ENCODE measurements at regions not wholly inside any gene's neighbourhood (a gene's known extent, or its start where the extent isn't known, plus 50 kb on each side); places are given as distances from the start of the nearest gene placed in this dataset.

GRCh38 chr15:39254181-39254580, 326.7 kb upstream of the THBS1 start:
- TF ChIP-seq MAFK (IDR thresholded peaks at IDR 0.05; ENCODE audit: partially characterized antibody) (peak; percentile 64), POLR2AphosphoS2 (conservative IDR thresholded peaks at IDR 0.05; ENCODE audit: low read length) (no peak)
- ATAC-seq (no peak), DNase-seq (ENCODE audit: low read depth in 1 of 2, low spot score in 1 of 2) (no peak), FAIRE-seq (no peak)
- Histone ChIP-seq H3K4me1 (no peaks in the 10 kb centered on the region), H3K27ac (no peak overlapping the region), H3K9me3 (no peaks in the 10 kb centered on the region), H3K4me3 (no peak overlapping the region), H3K4me2 (no peak overlapping the region)
- ChIA-PET CTCF (interaction anchor here (1.2 kb wide), 1 partner anchor 326 kb away, joined by 3 read pairs; no protein-coding TSS in a partner anchor), POLR2A (no interaction called here)
- 92% methylated on average over 4 of the region's 4 CpGs for WGBS (ENCODE audit: missing lambda C conversion rate)

- CTCF ChIA-PET = interaction anchor here (1.0 kb wide), 1 partner anchor 84 kb away, joined by 3 read pairs; no protein-coding TSS in a partner anchor
- Histone ChIP-seq H3K9me3 (no peaks in the 10 kb centered on the region), H3K27ac (no peak overlapping the region), H3K4me1 (no peaks in the 10 kb centered on the region), H3K4me2 (no peak overlapping the region), H3K4me3 (no peak overlapping the region)
- no peak for FAIRE-seq
- DNase-seq (ENCODE audit: low read depth in 1 of 2, low spot score in 1 of 2) = no peak
- no peak for ATAC-seq
- 82% methylated on average over 7 of the region's 7 CpGs for WGBS (ENCODE audit: missing lambda C conversion rate)
- no peak for TF ChIP-seq HES2 (IDR thresholded peaks at IDR 0.05)
- no peak for TF ChIP-seq BCL3 (IDR thresholded peaks at IDR 0.05)
- no peak for TF ChIP-seq FOSL2 (IDR thresholded peaks at IDR 0.05)
- no peak for TF ChIP-seq FOSL2 (CRISPR knock-in tag; IDR thresholded peaks at IDR 0.05)
- no peak for TF ChIP-seq GATA3 (IDR thresholded peaks at IDR 0.05; ENCODE audit: borderline replicate concordance)
- no peak for TF ChIP-seq MAZ (IDR thresholded peaks at IDR 0.05; ENCODE audit: borderline replicate concordance, low read depth, low read length)
- no peak for TF ChIP-seq ZFP36 (IDR thresholded peaks at IDR 0.05; ENCODE audit: borderline replicate concordance, partially characterized antibody)
- TF ChIP-seq HEYL (CRISPR knock-in tag; IDR thresholded peaks at IDR 0.05) = no peak
- no peak for TF ChIP-seq ATOH8 (CRISPR knock-in tag; IDR thresholded peaks at IDR 0.05; ENCODE audit: low read depth)
- no peak for TF ChIP-seq BHLHE40 (IDR thresholded peaks at IDR 0.05; ENCODE audit: low read depth, low read length)
- no peak for TF ChIP-seq E2F6 (IDR thresholded peaks at IDR 0.05; ENCODE audit: borderline replicate concordance, low read depth)
- no peak for TF ChIP-seq NR3C1 (IDR thresholded peaks at IDR 0.05)
- TF ChIP-seq HOXB5 (CRISPR knock-in tag; IDR thresholded peaks at IDR 0.05) = no peak
- TF ChIP-seq MYC (IDR thresholded peaks at IDR 0.05; ENCODE audit: borderline replicate concordance, low read length) = no peak
- no peak for TF ChIP-seq FOXS1 (CRISPR knock-in tag; IDR thresholded peaks at IDR 0.05)
- no peak for TF ChIP-seq NFE2L2 (conservative IDR thresholded peaks at IDR 0.05; ENCODE audit: low read length)
- no peak for TF ChIP-seq JUN (IDR thresholded peaks at IDR 0.05)
- no peak for TF ChIP-seq KDM5A (IDR thresholded peaks at IDR 0.05)
- POLR2A ChIA-PET = no interaction called here
Observed at GRCh38 chr15:39255760-39256159, 325.1 kb upstream of the THBS1 start.

GRCh38 chr15:39260391-39260790, 320.5 kb upstream of the THBS1 start:
- Histone ChIP-seq H3K4me2 (no peak overlapping the region), H3K4me1 (no peaks in the 10 kb centered on the region), H3K27ac (no peak overlapping the region), H3K9me3 (no peaks in the 10 kb centered on the region), H3K4me3 (no peak overlapping the region)
- FAIRE-seq (no peak), ATAC-seq (no peak), DNase-seq (ENCODE audit: low read depth in 1 of 2, low spot score in 1 of 2) (no peak)
- TF ChIP-seq HES2 (IDR thresholded peaks at IDR 0.05) = no peak
- TF ChIP-seq GATA3 (IDR thresholded peaks at IDR 0.05; ENCODE audit: borderline replicate concordance) = no peak
- no peak for TF ChIP-seq SREBF2 (IDR thresholded peaks at IDR 0.05)
- no peak for TF ChIP-seq RCOR1 (IDR thresholded peaks at IDR 0.05; ENCODE audit: low read depth, low read length)
- no peak for TF ChIP-seq CEBPB (IDR thresholded peaks at IDR 0.05)
- TF ChIP-seq HEYL (CRISPR knock-in tag; IDR thresholded peaks at IDR 0.05) = no peak
- no peak for TF ChIP-seq NPAS2 (CRISPR knock-in tag; IDR thresholded peaks at IDR 0.05; ENCODE audit: borderline replicate concordance)
- TF ChIP-seq RFX5 (IDR thresholded peaks at IDR 0.05) = no peak
- no peak for TF ChIP-seq FOSB (CRISPR knock-in tag; IDR thresholded peaks at IDR 0.05)
- TF ChIP-seq MAZ (IDR thresholded peaks at IDR 0.05; ENCODE audit: borderline replicate concordance, low read depth, low read length) = no peak
- TF ChIP-seq POLR2AphosphoS2 (conservative IDR thresholded peaks at IDR 0.05; ENCODE audit: low read length) = no peak
- no peak for TF ChIP-seq ESRRA (IDR thresholded peaks at IDR 0.05; ENCODE audit: borderline replicate concordance, low read length)
- no peak for TF ChIP-seq ZC3H11A (IDR thresholded peaks at IDR 0.05)
- CTCF ChIA-PET = no interaction called here
- POLR2A ChIA-PET = no interaction called here
- 83% methylated on average over 1 of the region's 1 CpG for WGBS (ENCODE audit: missing lambda C conversion rate)

Measured in A549 (cell line).